GM23248 (cell line): ENCODE measurements at regions not wholly inside any gene's neighbourhood (a gene's known extent, or its start where the extent isn't known, plus 50 kb on each side); places are given as distances from the start of the nearest gene placed in this dataset.

Experiments used
- EZH2 ChIP-seq: fragments of 200-600 bp; sonication (generic); IDR thresholded peaks from 2 replicates; pipeline ENCODE4 v1.6.1; 2018; ENCODE audit warnings: antibody characterized with exemption, mild to moderate bottlenecking; ENCODE audit not compliant: insufficient read depth, poor library complexity, severe bottlenecking
- EZH2phosphoT487 ChIP-seq: fragments of 200-600 bp; sonication (generic); IDR thresholded peaks from 2 replicates; pipeline ENCODE4 v1.6.1; 2018; ENCODE audit warnings: antibody characterized with exemption, moderate library complexity, mild to moderate bottlenecking, low read depth; ENCODE audit not compliant: insufficient read depth

DNA sequence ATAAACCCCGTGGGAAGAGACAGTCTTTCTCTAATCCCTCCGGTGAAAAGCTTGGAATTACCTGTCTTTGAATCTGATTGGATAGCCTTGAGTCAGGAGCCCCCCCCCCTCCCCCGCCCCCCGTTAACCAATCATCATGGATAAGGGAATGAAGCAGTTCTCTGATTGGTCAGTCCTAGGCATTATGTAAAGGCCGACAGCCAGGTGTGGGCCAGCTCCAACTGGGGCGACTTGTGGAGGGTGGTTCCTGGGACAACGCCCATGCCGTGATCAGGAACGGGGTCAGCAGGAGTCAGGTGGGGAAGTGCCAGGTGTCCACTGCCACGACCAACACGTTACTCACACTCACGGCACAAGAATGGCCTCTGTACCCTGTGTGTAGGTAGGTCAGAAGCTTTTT is 406.8 kb upstream of the SULF2 start:
- TF ChIP-seq EZH2 (no peak), EZH2phosphoT487 (no peak)
